ENCODE measurements at regions not wholly inside any gene's neighbourhood (a gene's known extent, or its start where the extent isn't known, plus 50 kb on each side); places are given as distances from the start of the nearest gene placed in this dataset.

- DNase-seq = no peak
Measured at GRCh38 chr12:94071258-94071657, 77.1 kb upstream of the PLXNC1 start.

- DNase-seq = no peak
Measured at GRCh38 chr12:94073441-94074051, 74.8 kb upstream of the PLXNC1 start.

DNA sequence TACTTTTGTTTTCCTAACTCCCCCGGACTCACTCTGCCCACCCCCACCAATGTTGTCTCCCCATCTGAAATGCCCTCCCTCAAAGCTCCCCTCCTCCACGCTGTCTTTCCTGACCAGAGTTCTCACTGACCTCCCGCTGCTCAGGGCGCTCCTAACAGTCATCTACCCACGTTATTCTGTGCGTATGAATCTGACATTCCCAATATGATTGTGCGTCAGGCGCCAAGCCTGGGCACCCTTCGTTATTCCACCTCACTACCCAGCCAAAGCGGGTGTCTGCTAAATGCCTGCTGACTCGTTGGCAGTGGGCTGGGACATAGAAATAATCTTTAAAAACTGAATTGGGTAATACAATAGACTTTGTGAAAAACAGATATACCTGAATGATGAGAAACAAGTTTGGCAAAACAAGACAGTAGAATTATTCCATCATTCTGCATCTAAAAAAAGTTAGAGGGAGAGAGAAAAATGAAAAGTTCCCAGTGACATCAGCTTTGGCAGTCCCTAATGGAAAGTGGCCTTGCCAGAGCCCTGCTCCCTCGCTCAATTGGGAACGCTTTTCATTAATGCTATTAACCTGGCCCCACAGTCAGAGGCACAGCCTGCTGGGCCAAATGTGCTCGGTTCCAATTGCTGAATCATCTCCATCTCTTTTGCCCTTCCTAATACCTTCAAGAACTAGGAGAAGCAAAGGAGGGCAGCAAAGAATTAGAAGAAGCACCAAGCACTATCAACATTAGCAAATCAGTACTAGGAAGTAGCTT is 74.0 kb upstream of the PLXNC1 start:
- DNase-seq = no peak

DNA sequence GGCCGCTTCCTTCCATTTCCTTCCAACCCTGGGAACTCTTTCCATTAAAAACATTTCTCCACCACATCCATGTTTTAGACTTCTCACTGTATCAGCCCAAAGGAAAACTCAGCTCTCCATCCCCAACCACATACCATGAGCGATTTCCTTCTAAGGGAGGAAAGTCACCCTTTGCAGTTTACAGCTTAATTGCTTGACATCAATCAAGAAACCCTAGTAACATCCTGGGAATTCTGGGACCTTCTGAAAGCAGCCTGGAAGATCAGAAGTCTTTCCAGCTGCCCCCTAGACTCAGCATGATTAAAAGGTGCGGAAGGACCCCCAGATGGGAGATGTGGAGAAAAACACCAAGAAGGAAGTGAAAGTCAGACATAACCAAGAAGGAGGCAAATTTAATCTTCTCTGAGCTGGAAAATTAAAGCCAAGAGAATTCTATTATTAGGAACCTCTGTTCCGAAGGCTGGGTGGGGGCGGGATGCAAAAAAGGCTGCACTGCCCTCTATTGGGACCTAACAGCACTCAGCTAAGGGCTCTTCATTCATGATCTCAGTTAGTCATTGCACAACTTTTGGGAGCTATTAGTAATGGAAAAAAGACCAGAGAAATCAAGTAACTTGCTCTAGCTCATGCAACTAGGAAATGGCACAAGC is 73.3 kb upstream of the PLXNC1 start:
- DNase-seq = peak; percentile 26

GRCh38 chr12:94077209-94077608 is 71.2 kb upstream of the PLXNC1 start:
- DNase-seq = no peak

- no peak for DNase-seq
Measured at GRCh38 chr12:94078138-94078723, 70.1 kb upstream of the PLXNC1 start.

DNA sequence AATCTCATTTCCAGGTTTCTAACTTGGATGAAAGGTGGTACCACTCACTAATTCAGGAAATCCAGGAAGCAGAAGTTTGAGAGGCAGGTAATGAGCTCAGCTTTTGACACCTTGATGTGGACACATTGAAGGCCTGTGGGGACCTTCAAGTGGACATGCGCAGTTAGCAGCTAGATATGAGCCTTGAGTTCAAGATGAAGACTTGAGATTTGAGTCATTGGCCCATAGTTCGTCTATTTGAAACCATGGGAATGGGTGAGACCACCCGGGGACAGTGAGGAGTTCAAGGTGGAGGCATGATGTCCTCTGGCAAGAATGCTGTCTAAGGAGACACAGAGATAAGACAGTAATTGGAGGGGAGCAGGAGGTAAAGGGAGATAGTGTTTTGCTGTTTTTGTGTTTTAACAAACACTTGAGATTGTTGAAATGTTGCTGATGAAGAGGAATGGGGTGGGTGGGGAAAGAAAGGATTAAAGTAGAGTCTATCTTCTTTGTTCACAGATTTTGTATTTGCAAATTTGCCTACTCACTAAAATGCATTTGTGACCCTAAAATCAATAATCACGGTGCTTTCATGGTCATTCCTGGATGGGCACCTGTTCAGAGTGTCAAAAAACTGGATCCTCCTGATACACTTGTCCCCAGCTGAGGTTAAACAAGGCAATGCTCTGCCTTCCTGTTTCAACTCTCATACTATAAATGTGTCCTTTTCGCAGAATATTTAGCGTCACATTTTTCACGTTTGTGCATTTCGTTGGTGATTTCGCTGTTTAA is 69.5 kb upstream of the PLXNC1 start:
- no peak for DNase-seq

DNA sequence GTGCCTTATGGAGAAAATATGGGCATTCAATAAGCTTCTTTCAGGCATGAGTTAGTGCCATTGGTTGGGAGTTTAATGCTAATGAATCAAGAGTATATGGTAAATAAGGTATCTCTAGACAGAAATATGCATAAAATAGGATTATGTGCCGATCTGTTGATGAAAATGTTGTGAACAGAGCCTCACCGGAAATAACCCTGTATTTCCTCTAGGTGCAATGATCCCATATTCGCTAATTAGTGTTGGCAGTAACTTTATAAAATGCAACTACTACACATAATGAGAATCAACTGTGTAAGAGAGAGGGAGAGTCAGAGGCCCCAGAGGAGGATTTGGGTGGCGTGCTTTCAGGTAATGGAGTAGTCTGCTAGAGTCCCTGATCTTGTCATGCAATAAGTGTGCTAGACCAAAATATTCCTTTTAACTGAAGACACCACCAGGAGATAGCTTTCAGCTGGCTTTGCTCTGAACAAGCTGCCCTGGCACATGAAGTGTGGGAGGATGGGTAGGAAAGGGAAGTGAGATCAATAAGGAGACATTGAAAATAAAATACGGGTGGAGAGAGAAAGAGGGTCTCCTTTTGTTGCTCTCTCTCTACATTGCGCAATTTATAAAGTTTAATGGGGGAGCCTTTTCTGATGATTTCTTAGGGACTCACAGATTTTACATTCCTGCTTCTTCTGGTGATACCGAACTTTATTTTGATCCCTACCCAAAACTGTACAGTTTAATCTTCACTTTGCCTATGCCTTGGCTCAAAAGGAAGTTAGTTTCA is 68.6 kb upstream of the PLXNC1 start:
- no peak for DNase-seq

DNA sequence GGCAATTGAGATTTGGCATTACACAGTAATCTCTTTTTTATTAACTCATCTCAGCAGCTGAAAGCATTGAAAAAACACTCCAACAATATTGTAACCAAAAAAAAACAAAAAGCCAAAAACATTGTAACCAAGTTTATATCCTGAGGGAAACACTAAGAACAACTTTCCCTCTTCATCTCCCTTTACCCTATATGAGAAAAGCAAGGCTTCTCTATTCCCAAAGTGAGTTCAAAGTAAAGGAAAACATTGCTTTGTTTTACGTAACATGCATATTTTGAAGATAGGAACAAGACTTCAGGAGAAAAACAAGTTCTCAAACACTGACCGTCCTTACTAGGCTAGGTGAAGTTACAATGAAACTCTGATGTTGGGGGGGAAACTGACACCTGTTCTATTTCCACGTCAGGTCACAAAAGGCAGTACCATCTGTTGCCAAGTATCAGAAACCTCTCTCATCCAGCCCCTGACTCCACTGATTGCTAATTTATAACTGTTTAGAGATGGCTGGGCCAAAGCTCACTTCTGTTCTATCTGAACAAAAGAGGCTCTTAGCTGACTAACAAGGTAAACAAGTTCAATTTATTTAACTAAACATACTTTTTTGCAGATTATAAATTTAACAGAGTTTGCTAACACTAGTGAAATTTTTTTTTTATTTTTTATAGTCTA is 67.9 kb upstream of the PLXNC1 start:
- peak; percentile 27 for DNase-seq

DNA sequence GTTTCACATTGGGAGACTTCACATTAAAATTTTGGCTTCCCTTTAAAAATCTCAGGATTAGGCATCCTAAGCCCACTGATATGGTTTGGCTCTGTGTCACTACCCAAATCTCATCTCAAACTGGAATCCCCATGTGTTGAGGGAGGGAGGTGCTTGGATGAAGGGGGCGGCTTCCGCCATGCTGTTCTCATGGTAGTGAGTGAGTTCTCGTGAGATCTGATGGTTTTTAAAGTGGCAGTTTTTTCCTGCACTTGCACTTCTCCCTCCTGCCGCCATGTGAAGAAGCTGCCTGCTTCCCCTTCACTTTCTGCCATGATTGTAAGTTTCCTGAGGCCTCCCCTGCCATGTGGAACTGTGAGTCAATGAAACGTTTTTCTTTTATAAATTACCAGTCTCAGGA is 65.7 kb upstream of the PLXNC1 start:
- DNase-seq = no peak

GRCh38 chr12:94089891-94090290 is 58.5 kb upstream of the PLXNC1 start:
- no peak for DNase-seq

GRCh38 chr12:94091624-94092023 is 56.8 kb upstream of the PLXNC1 start:
- no peak for DNase-seq

DNA sequence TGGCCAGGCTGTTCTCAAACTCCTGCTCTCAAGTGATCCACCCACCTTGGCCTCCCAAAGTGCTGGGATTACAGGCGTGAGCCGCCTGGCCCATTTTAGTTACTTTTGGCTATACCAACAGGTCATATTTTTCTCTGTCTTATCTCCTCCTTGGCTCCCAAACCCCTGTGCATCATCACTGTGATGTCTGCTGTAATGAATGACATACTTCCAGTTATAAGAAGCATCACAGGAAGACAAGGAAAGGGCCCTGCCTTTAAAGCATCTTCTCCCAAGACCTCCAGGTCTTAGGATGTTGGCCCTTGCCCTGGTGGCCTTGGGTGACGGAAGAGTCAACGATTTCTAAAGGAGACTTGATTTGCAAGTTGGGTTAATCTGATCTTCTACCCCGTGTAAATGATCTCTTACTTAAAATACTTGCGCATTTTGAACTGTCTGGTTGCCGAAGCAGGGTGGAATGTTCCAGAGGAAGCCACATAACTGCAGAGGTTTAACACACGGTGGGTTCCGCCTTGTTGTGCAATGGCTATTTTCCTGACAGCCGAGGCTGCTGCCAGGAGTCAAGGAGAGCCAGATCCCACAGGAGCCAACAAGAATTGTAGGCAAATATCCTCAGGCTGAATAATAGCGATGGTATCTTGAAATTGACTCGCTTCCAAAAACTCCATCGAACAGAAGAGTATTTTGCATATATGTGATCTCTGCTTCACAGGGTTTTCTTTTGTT is 55.7 kb upstream of the PLXNC1 start:
- no peak for DNase-seq

DNA sequence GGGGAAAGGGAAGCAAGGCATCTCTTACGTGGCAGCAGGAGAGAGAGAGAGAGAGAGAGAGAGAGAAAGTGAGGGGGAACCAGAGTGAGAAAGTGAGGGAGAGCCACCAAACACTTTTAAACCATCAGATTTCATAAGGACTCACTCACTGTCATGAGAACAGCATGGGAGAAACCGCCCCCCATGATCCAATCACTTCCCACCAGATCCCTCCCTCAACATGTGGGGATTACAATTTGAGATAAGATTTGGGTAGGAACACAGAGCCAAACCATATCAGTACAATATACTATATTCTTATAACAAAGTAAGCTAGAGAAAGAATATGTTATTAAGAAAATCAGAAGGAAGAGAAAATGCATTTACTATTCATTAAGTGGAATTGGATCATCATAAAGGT is 53.7 kb upstream of the PLXNC1 start:
- DNase-seq = no peak

DNA sequence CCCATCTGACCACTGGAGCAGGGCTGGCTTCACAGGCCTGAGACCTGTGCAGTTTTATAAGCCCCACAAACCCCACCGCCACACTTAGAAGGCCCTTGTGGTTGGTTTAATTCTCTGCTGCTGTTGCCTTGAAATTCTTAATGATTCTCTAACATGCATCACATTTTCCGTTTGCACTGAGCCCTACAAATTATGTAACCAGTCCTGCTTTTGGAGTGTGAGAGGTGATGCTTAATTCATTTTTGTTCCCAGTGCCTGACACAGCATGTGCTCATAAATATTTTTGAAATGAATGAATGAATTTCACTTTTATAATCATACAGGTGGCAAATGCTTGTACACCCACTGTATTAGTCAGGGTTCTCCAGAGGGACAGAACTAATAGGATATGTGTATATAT is 52.8 kb upstream of the PLXNC1 start:
- DNase-seq = no peak

DNA sequence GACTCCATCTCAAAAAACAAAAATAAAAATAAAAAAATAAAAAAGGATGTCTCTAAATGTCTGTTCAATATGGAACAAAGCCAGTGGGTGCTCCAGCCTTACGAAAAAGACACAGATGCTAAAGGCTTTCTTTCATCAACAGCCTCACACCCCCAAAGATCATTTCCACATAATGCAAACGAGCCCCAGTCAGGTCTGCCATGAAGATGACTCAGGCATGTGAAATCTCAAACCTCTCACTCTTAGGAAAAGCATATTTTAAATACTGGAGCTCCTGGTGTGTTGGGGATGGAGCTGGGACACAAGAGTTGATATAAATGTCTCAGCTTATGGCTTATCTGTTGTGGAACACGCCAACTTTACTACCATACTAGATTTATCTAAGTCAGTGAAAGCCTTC is 49.9 kb upstream of the PLXNC1 start:
- DNase-seq = no peak
